ENCODE measurements at regions not wholly inside any gene's neighbourhood (a gene's known extent, or its start where the extent isn't known, plus 50 kb on each side); places are given as distances from the start of the nearest gene placed in this dataset.

- no peak for TF ChIP-seq POLR2AphosphoS5 (IDR thresholded peaks at IDR 0.05)
- TF ChIP-seq CTCF (IDR thresholded peaks at IDR 0.05): no peak
- TF ChIP-seq POLR2A (IDR thresholded peaks at IDR 0.05): no peak
Observed at GRCh38 chr1:30403061-30403645, 320.2 kb downstream of the MATN1 start.
